PC-3 (cell line): ENCODE measurements at regions not wholly inside any gene's neighbourhood (a gene's known extent, or its start where the extent isn't known, plus 50 kb on each side); places are given as distances from the start of the nearest gene placed in this dataset.

ENCODE experiments used
- ATAC-seq: fragments of 200-7000 bp; cut with Tn5 transposase; 2 replicates; pipeline ENCODE4 v1.9.1; 2020; ENCODE audit warnings: mild to moderate bottlenecking, moderate library complexity
- BruUV-seq: library from RNA; stranded (reverse); fragments of 400-500 nt; replicated peaks from 2 replicates; lab custom pipeline; 2021; lab: Mats Ljungman, UMichigan
- CTCF ChIA-PET: fragments of 300-600 bp; sonication (Branson Sonifier 250); formaldehyde crosslinking; loops from one replicate; lab custom pipeline; 2022; ENCODE audit warnings: antibody characterized with exemption; lab: Charles Lee
- POLR2A ChIA-PET: fragments of 300-600 bp; sonication (Branson Sonifier 250); formaldehyde crosslinking; loops from one replicate; lab custom pipeline; 2022; ENCODE audit warnings: antibody characterized with exemption; ENCODE audit not compliant: unreplicated experiment; lab: Charles Lee
- DNase-seq: peaks from one replicate; pipeline ENCODE4 v3.0.0-alpha.2; 2015
- H2AFZ ChIP-seq: fragments of 300-600 bp; sonication (generic); 2 replicates; pipeline ENCODE4 v1.6.0; 2016; ENCODE audit warnings: antibody characterized with exemption, low read length
- H3F3A ChIP-seq: fragments of 300-600 bp; sonication (generic); one replicate; pipeline ENCODE4 v1.6.0; 2017; ENCODE audit warnings: antibody characterized with exemption, low read length, control low read depth, mild to moderate bottlenecking; ENCODE audit not compliant: unreplicated experiment
- H3K27ac ChIP-seq: fragments of 300-600 bp; sonication (generic); 2 replicates; pipeline ENCODE4 v1.5.1; 2016; ENCODE audit warnings: mild to moderate bottlenecking, low read length
- H3K27me3 ChIP-seq: fragments of 300-600 bp; sonication (generic); 2 replicates; pipeline ENCODE4 v1.6.1; 2016; ENCODE audit warnings: low read length, mixed read lengths
- H3K36me3 ChIP-seq: fragments of 300-600 bp; sonication (generic); 2 replicates; pipeline ENCODE4 v1.6.1; 2016; ENCODE audit warnings: low read depth, mixed run types, low read length, mixed read lengths
- H3K4me1 ChIP-seq: fragments of 300-600 bp; sonication (generic); 2 replicates; pipeline ENCODE4 v1.5.1; 2016; ENCODE audit warnings: low read length; ENCODE audit not compliant: insufficient read depth
- H3K4me2 ChIP-seq: fragments of 300-600 bp; sonication (generic); 2 replicates; pipeline ENCODE4 v1.6.0; 2016; ENCODE audit warnings: low read length
- H3K4me3 ChIP-seq: fragments of 300-600 bp; sonication (generic); 2 replicates; pipeline ENCODE4 v1.5.1; 2016; ENCODE audit warnings: mild to moderate bottlenecking, low read length, mixed read lengths
- H3K79me2 ChIP-seq: fragments of 300-600 bp; sonication (generic); 2 replicates; pipeline ENCODE4 v1.6.1; 2017; ENCODE audit warnings: low read length, mixed read lengths
- H3K9ac ChIP-seq: fragments of 300-600 bp; sonication (generic); 2 replicates; pipeline ENCODE4 v1.6.0; 2016; ENCODE audit warnings: mild to moderate bottlenecking, low read length
- H3K9me2 ChIP-seq: fragments of 300-600 bp; sonication (generic); replicated peaks from 2 replicates; pipeline ENCODE4 v1.6.1; 2016; ENCODE audit warnings: mixed run types, low read length, mixed read lengths
- H3K9me3 ChIP-seq: fragments of 300-600 bp; sonication (generic); 2 replicates; pipeline ENCODE4 v1.6.1; 2016; ENCODE audit warnings: low read length, mixed read lengths
- H4K20me1 ChIP-seq: fragments of 300-600 bp; sonication (generic); 2 replicates; pipeline ENCODE4 v1.6.1; 2016; ENCODE audit warnings: low read length, mixed read lengths
- CTCF ChIP-seq: fragments of 300-600 bp; sonication (generic); conservative IDR thresholded peaks from 2 replicates; pipeline ENCODE4 v1.5.1; 2017; ENCODE audit warnings: antibody characterized with exemption, low read depth, mild to moderate bottlenecking, low read length
- EZH2 ChIP-seq: fragments of 300-600 bp; sonication (generic); IDR thresholded peaks from one replicate; pipeline ENCODE4 v1.6.1; 2017; ENCODE audit warnings: antibody characterized with exemption, mild to moderate bottlenecking, low read length; ENCODE audit not compliant: unreplicated experiment
- EZH2phosphoT487 ChIP-seq: fragments of 300-600 bp; sonication (generic); IDR thresholded peaks from 2 replicates; pipeline ENCODE4 v1.6.1; 2018; ENCODE audit warnings: mild to moderate bottlenecking, antibody characterized with exemption, low read length, borderline replicate concordance
- intact Hi-C: fragments of 100-400 bp; cut with micrococcal nuclease; formaldehyde crosslinking; loops from 2 replicates; pipeline ENCODE4 v1.9.0; 2023

GRCh38 chr1:83571536-83571935 lies 427.4 kb downstream of the TTLL7 start:
- Histone ChIP-seq H3K4me2 (no peak overlapping the region), H3K27ac (no peak overlapping the region), H2AFZ (no peak overlapping the region), H3K9me2 (no peaks in the 10 kb centered on the region), H3K27me3 (peaks cover 30% of the 10 kb centered on the region), H3K79me2 (no peaks in the 10 kb centered on the region), H3K9ac (no peak overlapping the region), H3K4me1 (no peaks in the 10 kb centered on the region), H4K20me1 (no peaks in the 10 kb centered on the region), H3K4me3 (no peak overlapping the region), H3K36me3 (no peaks in the 10 kb centered on the region), H3K9me3 (no peaks in the 10 kb centered on the region), H3F3A (no peaks in the 10 kb centered on the region)
- ChIA-PET CTCF (no interaction called here), POLR2A (no interaction called here)
- no peak for TF ChIP-seq EZH2phosphoT487
- TF ChIP-seq EZH2: no peak
- no peak for TF ChIP-seq CTCF
- ATAC-seq (no peak), DNase-seq (no peak)
- intact Hi-C loops: no loop called here
- BruUV-seq: no TSS peak

- Histone ChIP-seq H3K4me1 (no peaks in the 10 kb centered on the region), H3K27ac (no peak overlapping the region), H3F3A (no peaks in the 10 kb centered on the region), H3K79me2 (no peaks in the 10 kb centered on the region), H3K9me3 (no peaks in the 10 kb centered on the region), H3K9me2 (no peaks in the 10 kb centered on the region), H3K27me3 (no peaks in the 10 kb centered on the region; the same call in 1 of the 2 replicates), H3K36me3 (no peaks in the 10 kb centered on the region), H3K4me3 (no peak overlapping the region), H3K4me2 (no peak overlapping the region), H2AFZ (no peak overlapping the region), H3K9ac (no peak overlapping the region), H4K20me1 (no peaks in the 10 kb centered on the region)
- TF ChIP-seq CTCF (no peak), EZH2 (no peak), EZH2phosphoT487 (no peak)
- POLR2A ChIA-PET: no interaction called here
- ATAC-seq: no peak
- no TSS peak for BruUV-seq
- intact Hi-C loops: no loop called here
- DNase-seq: no peak
- CTCF ChIA-PET: no interaction called here
Observed at GRCh38 chr1:83561346-83561745, 437.6 kb downstream of the TTLL7 start.

- DNase-seq: no peak
- Histone ChIP-seq H3K79me2 (no peaks in the 10 kb centered on the region), H3K9ac (no peak overlapping the region), H3K27me3 (no peaks in the 10 kb centered on the region), H3K4me2 (no peak overlapping the region), H3K36me3 (no peaks in the 10 kb centered on the region), H3K4me1 (no peaks in the 10 kb centered on the region), H3K9me3 (no peaks in the 10 kb centered on the region), H3K27ac (no peak overlapping the region), H3F3A (no peaks in the 10 kb centered on the region), H3K9me2 (no peaks in the 10 kb centered on the region), H3K4me3 (no peak overlapping the region), H2AFZ (no peak overlapping the region), H4K20me1 (no peaks in the 10 kb centered on the region)
- intact Hi-C loops: no loop called here
- CTCF ChIA-PET: no interaction called here
- no peak for ATAC-seq
- POLR2A ChIA-PET: no interaction called here
- no TSS peak for BruUV-seq
- no peak for TF ChIP-seq EZH2phosphoT487
- no peak for TF ChIP-seq EZH2
- TF ChIP-seq CTCF: no peak
Observed at GRCh38 chr1:83559129-83559840, 439.6 kb downstream of the TTLL7 start.
